HG03108 (cell line): ENCODE measurements at regions not wholly inside any gene's neighbourhood (a gene's known extent, or its start where the extent isn't known, plus 50 kb on each side); places are given as distances from the start of the nearest gene placed in this dataset.

ENCODE experiments used
- ATAC-seq: cut with Tn5 transposase; IDR thresholded peaks from one replicate; pipeline ENCODE4 v1.9.1; 2021; ENCODE audit warnings: moderate library complexity; ENCODE audit not compliant: unreplicated experiment

- ATAC-seq: no peak
Measured at GRCh38 chr14:85241022-85241855, 288.7 kb upstream of the FLRT2 start.

GRCh38 chr14:85242666-85243065 is 287.3 kb upstream of the FLRT2 start:
- no peak for ATAC-seq

GRCh38 chr14:85243321-85243720 is 286.6 kb upstream of the FLRT2 start:
- ATAC-seq: no peak

- ATAC-seq: no peak
Measured at GRCh38 chr14:85247071-85247470, 282.9 kb upstream of the FLRT2 start.

GRCh38 chr14:85248881-85249635 is 280.9 kb upstream of the FLRT2 start:
- ATAC-seq: no peak

GRCh38 chr14:85250414-85251189 is 279.3 kb upstream of the FLRT2 start:
- no peak for ATAC-seq

GRCh38 chr14:85252011-85252410 is 277.9 kb upstream of the FLRT2 start:
- no peak for ATAC-seq

- ATAC-seq: no peak
Measured at GRCh38 chr14:85254711-85255110, 275.2 kb upstream of the FLRT2 start.

GRCh38 chr14:85257287-85257686 is 272.7 kb upstream of the FLRT2 start:
- ATAC-seq: no peak

GRCh38 chr14:85263916-85264675 is 265.8 kb upstream of the FLRT2 start:
- no peak for ATAC-seq

- ATAC-seq: no peak
Measured at GRCh38 chr14:85273099-85273677, 256.8 kb upstream of the FLRT2 start.

- no peak for ATAC-seq
Measured at GRCh38 chr14:85273952-85274351, 256.0 kb upstream of the FLRT2 start.

GRCh38 chr14:85276161-85276978 is 253.6 kb upstream of the FLRT2 start:
- ATAC-seq: no peak

- ATAC-seq: no peak
Measured at GRCh38 chr14:85276979-85277228, 253.0 kb upstream of the FLRT2 start.

GRCh38 chr14:85279407-85279806 is 250.5 kb upstream of the FLRT2 start:
- ATAC-seq: no peak

- no peak for ATAC-seq
Measured at GRCh38 chr14:85280074-85280473, 249.9 kb upstream of the FLRT2 start.

- ATAC-seq: no peak
Measured at GRCh38 chr14:85281921-85282320, 248.0 kb upstream of the FLRT2 start.

GRCh38 chr14:85288041-85288440 is 241.9 kb upstream of the FLRT2 start:
- ATAC-seq: no peak

GRCh38 chr14:85291731-85292130 is 238.2 kb upstream of the FLRT2 start:
- no peak for ATAC-seq
